D721Med (cell line): ENCODE measurements at regions not wholly inside any gene's neighbourhood (a gene's known extent, or its start where the extent isn't known, plus 50 kb on each side); places are given as distances from the start of the nearest gene placed in this dataset.

Experiments used
- DNase-seq: peaks from one replicate; pipeline ENCODE4 v3.0.0; 2011; ENCODE audit warnings: low spot score; ENCODE audit not compliant: insufficient read length
- FAIRE-seq: peaks from 2 replicates; lab custom pipeline; 2011; peaks lifted over from hg19 to GRCh38; lab: Jason Lieb, UNC
- CTCF ChIP-seq: IDR thresholded peaks from 2 replicates; pipeline ENCODE4 v1.5.1; 2012; ENCODE audit warnings: mild to moderate bottlenecking, control low read depth; ENCODE audit not compliant: insufficient read depth; ENCODE audit errors: missing control alignments

GRCh38 chr9:75649060-75649459 lies 241.4 kb upstream of the PCSK5 start:
- TF ChIP-seq CTCF: no peak
- FAIRE-seq: no peak
- no peak for DNase-seq

- DNase-seq: no peak
- TF ChIP-seq CTCF: no peak
- FAIRE-seq: no peak
These were observed 238.8 kb upstream of the PCSK5 start for GRCh38 chr9:75651709-75652108.

- no peak for DNase-seq
- no peak for TF ChIP-seq CTCF
- no peak for FAIRE-seq
These were observed 237.1 kb upstream of the PCSK5 start for GRCh38 chr9:75653335-75653734.

- DNase-seq (no peak), FAIRE-seq (no peak)
- TF ChIP-seq CTCF: no peak
These were observed 236.7 kb upstream of the PCSK5 start for GRCh38 chr9:75653750-75654149.

GRCh38 chr9:75657015-75657414 lies 233.5 kb upstream of the PCSK5 start:
- TF ChIP-seq CTCF: no peak

GRCh38 chr9:75658301-75658905 lies 232.1 kb upstream of the PCSK5 start:
- DNase-seq: no peak
- no peak for TF ChIP-seq CTCF
- no peak for FAIRE-seq

More at GRCh38 chr9:75657015-75657414, 233.5 kb upstream of the PCSK5 start:
- no peak for FAIRE-seq
- DNase-seq: no peak

- FAIRE-seq (no peak), DNase-seq (no peak)
- no peak for TF ChIP-seq CTCF
These were observed 225.9 kb upstream of the PCSK5 start for GRCh38 chr9:75664597-75664996.
